Upper lobe of left lung (tissue), 4 donors: ENCODE measurements at regions not wholly inside any gene's neighbourhood (a gene's known extent, or its start where the extent isn't known, plus 50 kb on each side); places are given as distances from the start of the nearest gene placed in this dataset.

Experiments
- CTCF ChIP-seq, 6 experiments: fragments of 450-650 bp in 4 of 6; fragments of 200-600 bp in 2 of 6; sonication (generic) in 2 of 6; IDR thresholded peaks; one replicate each; pipeline ENCODE4 v1.5.1; 2016 to 2019; ENCODE audit warnings: antibody characterized with exemption in 6 of 6
- EP300 ChIP-seq, 4 donors: sonication (generic); formaldehyde crosslinking; IDR thresholded peaks; one replicate each; pipeline ENCODE4 v1.5.1; 2017; ENCODE audit warnings: antibody characterized with exemption in 4 of 4, control low read depth in 2 of 4
- POLR2A ChIP-seq, 4 donors: fragments of 450-650 bp; IDR thresholded peaks; one replicate each; pipeline ENCODE4 v1.5.1; 2016 to 2017; ENCODE audit warnings: antibody characterized with exemption in 4 of 4, mild to moderate bottlenecking in 2 of 4
- POLR2AphosphoS5 ChIP-seq, 2 donors: sonication (generic); formaldehyde crosslinking; IDR thresholded peaks; one replicate each; pipeline ENCODE4 v1.5.1; 2017; ENCODE audit warnings: antibody characterized with exemption in 2 of 2

GRCh38 chr12:47449797-47450196 lies 256.0 kb downstream of the RPAP3 start:
- TF ChIP-seq CTCF (IDR thresholded peaks at IDR 0.05) (no peak), POLR2AphosphoS5 (IDR thresholded peaks at IDR 0.05) (no peak), POLR2A (IDR thresholded peaks at IDR 0.05) (no peak), EP300 (IDR thresholded peaks at IDR 0.05) (no peak)
